ENCODE measurements at regions not wholly inside any gene's neighbourhood (a gene's known extent, or its start where the extent isn't known, plus 50 kb on each side); places are given as distances from the start of the nearest gene placed in this dataset.

GRCh38 chr18:2199060-2199459 lies 372.2 kb downstream of the METTL4 start:
- no peak for TF ChIP-seq EZH2 (IDR thresholded peaks at IDR 0.05; ENCODE audit: insufficient read depth, poor library complexity, severe bottlenecking)
- no peak for TF ChIP-seq EZH2phosphoT487 (IDR thresholded peaks at IDR 0.05; ENCODE audit: insufficient read depth, low read depth)
